ENCODE measurements at regions not wholly inside any gene's neighbourhood (a gene's known extent, or its start where the extent isn't known, plus 50 kb on each side); places are given as distances from the start of the nearest gene placed in this dataset.
A peak's percentile ranks its signal among the peaks of the same experiment; 100 is the strongest.
"Not testable (repeated sequence)": the region's sequence is repeated elsewhere in the genome, so short reads cannot be mapped to it uniquely, and the experiment has no call there.

GRCh38 chr11:71153005-71153390 is 99.4 kb downstream of the SHANK2 start:
- DNase-seq (ENCODE audit: low read depth), result peak; percentile 50

GRCh38 chr11:71152312-71153004 is 99.9 kb downstream of the SHANK2 start:
- DNase-seq (ENCODE audit: low read depth), result not testable (repeated sequence)

GRCh38 chr11:71151561-71151960 is 100.8 kb downstream of the SHANK2 start:
- no peak for DNase-seq (ENCODE audit: low read depth)

GRCh38 chr11:71150859-71151258 is 101.5 kb downstream of the SHANK2 start:
- DNase-seq (ENCODE audit: low read depth), result no peak

GRCh38 chr11:71148716-71149115 is 103.7 kb downstream of the SHANK2 start:
- DNase-seq (ENCODE audit: low read depth), result no peak

- DNase-seq (ENCODE audit: low read depth), result no peak
Measured at GRCh38 chr11:71147331-71147730, 105.0 kb downstream of the SHANK2 start.

GRCh38 chr11:71146846-71147245 is 105.5 kb downstream of the SHANK2 start:
- DNase-seq (ENCODE audit: low read depth), result no peak

GRCh38 chr11:71145988-71146824 is 106.2 kb downstream of the SHANK2 start:
- DNase-seq (ENCODE audit: low read depth), result no peak

GRCh38 chr11:71145368-71145767 is 107.0 kb downstream of the SHANK2 start:
- no peak for DNase-seq (ENCODE audit: low read depth)

- DNase-seq (ENCODE audit: low read depth), result no peak
Measured at GRCh38 chr11:71144736-71145135, 107.6 kb downstream of the SHANK2 start.

- DNase-seq (ENCODE audit: low read depth), result no peak
Measured at GRCh38 chr11:71144010-71144409, 108.4 kb downstream of the SHANK2 start.

GRCh38 chr11:71140206-71140919 is 112.0 kb downstream of the SHANK2 start:
- no peak for DNase-seq (ENCODE audit: low read depth)

GRCh38 chr11:71139516-71140205 is 112.7 kb downstream of the SHANK2 start:
- DNase-seq (ENCODE audit: low read depth), result no peak

GRCh38 chr11:71138737-71139425 is 113.5 kb downstream of the SHANK2 start:
- no peak for DNase-seq (ENCODE audit: low read depth)

- DNase-seq (ENCODE audit: low read depth), result no peak
Measured at GRCh38 chr11:71137376-71137775, 115.0 kb downstream of the SHANK2 start.

GRCh38 chr11:71136095-71136845 is 116.1 kb downstream of the SHANK2 start:
- DNase-seq (ENCODE audit: low read depth), result no peak

- DNase-seq (ENCODE audit: low read depth), result no peak
Measured at GRCh38 chr11:71135112-71135511, 117.3 kb downstream of the SHANK2 start.

- DNase-seq (ENCODE audit: low read depth), result no peak
Measured at GRCh38 chr11:71133946-71134345, 118.4 kb downstream of the SHANK2 start.

- no peak for DNase-seq (ENCODE audit: low read depth)
Measured at GRCh38 chr11:71131861-71132260, 120.5 kb downstream of the SHANK2 start.

- no peak for DNase-seq (ENCODE audit: low read depth)
Measured at GRCh38 chr11:71130106-71130505, 122.3 kb downstream of the SHANK2 start.

- peak; percentile 19 for DNase-seq (ENCODE audit: low read depth)
Measured at GRCh38 chr11:71129624-71130023, 122.8 kb downstream of the SHANK2 start.
